MM.1S (cell line): ENCODE measurements at regions not wholly inside any gene's neighbourhood (a gene's known extent, or its start where the extent isn't known, plus 50 kb on each side); places are given as distances from the start of the nearest gene placed in this dataset.

Experiments
- DNase-seq: peaks from one replicate; pipeline ENCODE4 v3.0.0-alpha.2; 2015
- H2AFZ ChIP-seq: fragments of 300-600 bp; sonication (generic); 2 replicates; pipeline ENCODE4 v1.6.0; 2016; ENCODE audit warnings: antibody characterized with exemption, low read length
- H3F3A ChIP-seq: fragments of 300-600 bp; sonication (generic); 2 replicates; pipeline ENCODE4 v1.6.1; 2016; ENCODE audit warnings: mild to moderate bottlenecking, antibody characterized with exemption, low read length, moderate library complexity, mixed read lengths; ENCODE audit not compliant: insufficient read depth
- H3K27ac ChIP-seq: fragments of 300-600 bp; sonication (generic); 2 replicates; pipeline ENCODE4 v1.5.1; 2016; ENCODE audit warnings: mild to moderate bottlenecking, low read length
- H3K27me3 ChIP-seq: fragments of 300-600 bp; sonication (generic); replicated peaks from 2 replicates; pipeline ENCODE4 v1.6.0; 2016; ENCODE audit warnings: low read length; ENCODE audit not compliant: insufficient read depth
- H3K36me3 ChIP-seq: fragments of 300-600 bp; sonication (generic); replicated peaks from 2 replicates; pipeline ENCODE4 v1.6.1; 2016; ENCODE audit warnings: mild to moderate bottlenecking, low read length, mixed read lengths; ENCODE audit not compliant: insufficient read depth
- H3K4me1 ChIP-seq: fragments of 300-600 bp; sonication (generic); 2 replicates; pipeline ENCODE4 v1.6.1; 2016; ENCODE audit warnings: low read length, mixed read lengths
- H3K4me2 ChIP-seq: fragments of 300-600 bp; sonication (generic); 2 replicates; pipeline ENCODE4 v1.6.0; 2016; ENCODE audit warnings: low read depth, low read length
- H3K4me3 ChIP-seq: fragments of 300-600 bp; sonication (generic); 2 replicates; pipeline ENCODE4 v1.5.1; 2016; ENCODE audit warnings: low read length, mixed read lengths
- H3K79me2 ChIP-seq: fragments of 300-600 bp; sonication (generic); 2 replicates; pipeline ENCODE4 v1.6.1; 2016; ENCODE audit warnings: mixed run types, low read length, mixed read lengths
- H3K9ac ChIP-seq: fragments of 300-600 bp; sonication (generic); 2 replicates; pipeline ENCODE4 v1.6.1; 2016; ENCODE audit warnings: low read length, mixed read lengths
- H3K9me2 ChIP-seq: fragments of 300-600 bp; sonication (generic); replicated peaks from 2 replicates; pipeline ENCODE4 v1.6.1; 2016; ENCODE audit warnings: mild to moderate bottlenecking, low read length, mixed read lengths; ENCODE audit not compliant: insufficient read depth
- H3K9me3 ChIP-seq: fragments of 300-600 bp; sonication (generic); replicated peaks from 2 replicates; pipeline ENCODE4 v1.6.1; 2016; ENCODE audit warnings: mild to moderate bottlenecking, low read length, mixed read lengths; ENCODE audit not compliant: insufficient read depth
- H4K20me1 ChIP-seq: fragments of 300-600 bp; sonication (generic); 2 replicates; pipeline ENCODE4 v1.6.1; 2016; ENCODE audit warnings: mild to moderate bottlenecking, low read length, moderate library complexity, mixed read lengths; ENCODE audit not compliant: insufficient read depth
- CTCF ChIP-seq: fragments of 300-600 bp; sonication (generic); IDR thresholded peaks from 2 replicates; pipeline ENCODE4 v1.5.1; 2016; ENCODE audit warnings: antibody characterized with exemption, low read length, mixed read lengths
- EZH2 ChIP-seq: fragments of 300-600 bp; sonication (generic); optimal IDR thresholded peaks from 2 replicates; pipeline ENCODE3; 2017; ENCODE audit warnings: low read depth, mild to moderate bottlenecking, antibody characterized with exemption, low read length, mixed read lengths
- EZH2phosphoT487 ChIP-seq: fragments of 300-600 bp; sonication (generic); IDR thresholded peaks from 2 replicates; pipeline ENCODE4 v1.6.1; 2018; ENCODE audit warnings: antibody characterized with exemption, low read length

GRCh38 chr2:118614841-118615271, 232.6 kb downstream of the EN1 start:
- Histone ChIP-seq H4K20me1 (no peaks in the 10 kb centered on the region), H3K9me3 (no peaks in the 10 kb centered on the region), H2AFZ (no peak overlapping the region), H3F3A (no peaks in the 10 kb centered on the region), H3K4me2 (no peak overlapping the region), H3K27me3 (no peaks in the 10 kb centered on the region), H3K9ac (no peak overlapping the region), H3K27ac (no peak overlapping the region), H3K4me1 (no peaks in the 10 kb centered on the region), H3K4me3 (no peak overlapping the region), H3K79me2 (no peaks in the 10 kb centered on the region), H3K36me3 (no peaks in the 10 kb centered on the region), H3K9me2 (no peaks in the 10 kb centered on the region)
- TF ChIP-seq EZH2 (no peak), EZH2phosphoT487 (no peak), CTCF (no peak)
- no peak for DNase-seq

- Histone ChIP-seq H3K27me3 (no peaks in the 10 kb centered on the region), H3K4me3 (no peak overlapping the region), H3K4me2 (no peak overlapping the region), H3K36me3 (no peaks in the 10 kb centered on the region), H3F3A (no peaks in the 10 kb centered on the region), H3K4me1 (no peaks in the 10 kb centered on the region), H3K9me2 (no peaks in the 10 kb centered on the region), H3K27ac (no peak overlapping the region), H3K79me2 (no peaks in the 10 kb centered on the region), H3K9ac (no peak overlapping the region), H3K9me3 (no peaks in the 10 kb centered on the region), H2AFZ (no peak overlapping the region), H4K20me1 (no peaks in the 10 kb centered on the region)
- TF ChIP-seq CTCF = no peak
- TF ChIP-seq EZH2phosphoT487 = no peak
- no peak for TF ChIP-seq EZH2
- no peak for DNase-seq
Measured at GRCh38 chr2:118613737-118614136, 233.7 kb downstream of the EN1 start.

GRCh38 chr2:118611691-118612090, 235.8 kb downstream of the EN1 start:
- Histone ChIP-seq H2AFZ (no peak overlapping the region), H3K9ac (no peak overlapping the region), H3K4me1 (no peaks in the 10 kb centered on the region), H3K4me2 (no peak overlapping the region), H3K27ac (no peak overlapping the region), H3K4me3 (no peak overlapping the region), H3K9me3 (no peaks in the 10 kb centered on the region), H3K27me3 (no peaks in the 10 kb centered on the region), H3K9me2 (no peaks in the 10 kb centered on the region), H3F3A (no peaks in the 10 kb centered on the region), H3K36me3 (no peaks in the 10 kb centered on the region), H4K20me1 (no peaks in the 10 kb centered on the region), H3K79me2 (no peaks in the 10 kb centered on the region)
- no peak for DNase-seq
- TF ChIP-seq CTCF = no peak
- no peak for TF ChIP-seq EZH2phosphoT487
- TF ChIP-seq EZH2 = no peak

GRCh38 chr2:118609138-118609537, 238.3 kb downstream of the EN1 start:
- Histone ChIP-seq H3F3A (no peaks in the 10 kb centered on the region), H3K36me3 (no peaks in the 10 kb centered on the region), H3K9ac (no peak overlapping the region), H3K9me2 (no peaks in the 10 kb centered on the region), H3K79me2 (no peaks in the 10 kb centered on the region), H3K9me3 (no peaks in the 10 kb centered on the region), H2AFZ (no peak overlapping the region), H3K4me3 (no peak overlapping the region), H3K4me2 (no peak overlapping the region), H3K27me3 (no peaks in the 10 kb centered on the region), H4K20me1 (no peaks in the 10 kb centered on the region), H3K27ac (no peak overlapping the region), H3K4me1 (no peaks in the 10 kb centered on the region)
- no peak for DNase-seq
- TF ChIP-seq CTCF = no peak
- no peak for TF ChIP-seq EZH2phosphoT487
- no peak for TF ChIP-seq EZH2
